ENCODE measurements at regions not wholly inside any gene's neighbourhood (a gene's known extent, or its start where the extent isn't known, plus 50 kb on each side); places are given as distances from the start of the nearest gene placed in this dataset.
"Not testable (repeated sequence)": the region's sequence is repeated elsewhere in the genome, so short reads cannot be mapped to it uniquely, and the experiment has no call there.

GRCh38 chr9:88280816-88281382 is 107.3 kb upstream of the SPIN1 start:
- DNase-seq (ENCODE audit: low read depth in 2 of 2) = no peak

- no peak for DNase-seq (ENCODE audit: low read depth in 2 of 2)
Measured at GRCh38 chr9:88278036-88278435, 110.2 kb upstream of the SPIN1 start.

- no peak for DNase-seq (ENCODE audit: low read depth in 2 of 2)
Measured at GRCh38 chr9:88274078-88274477, 114.2 kb upstream of the SPIN1 start.

GRCh38 chr9:88272986-88273385 is 115.3 kb upstream of the SPIN1 start:
- DNase-seq (ENCODE audit: low read depth in 2 of 2) = no peak

- DNase-seq (ENCODE audit: low read depth in 2 of 2) = no peak
Measured at GRCh38 chr9:88270413-88270812, 117.8 kb upstream of the SPIN1 start.

- no peak for DNase-seq (ENCODE audit: low read depth in 2 of 2)
Measured at GRCh38 chr9:88268886-88269285, 119.4 kb upstream of the SPIN1 start.

GRCh38 chr9:88267283-88267682 is 121.0 kb upstream of the SPIN1 start:
- no peak for DNase-seq (ENCODE audit: low read depth in 2 of 2)

- no peak for DNase-seq (ENCODE audit: low read depth in 2 of 2)
Measured at GRCh38 chr9:88266416-88266815, 121.8 kb upstream of the SPIN1 start.

- no peak for DNase-seq (ENCODE audit: low read depth in 2 of 2)
Measured at GRCh38 chr9:88259001-88259400, 120.7 kb upstream of the SPATA31C2 start.

GRCh38 chr9:88258601-88259000 is 120.3 kb upstream of the SPATA31C2 start:
- peak in 1 of 2 donors; percentile 36 for DNase-seq (ENCODE audit: low read depth in 2 of 2)

- peak in 1 of 2 donors; percentile 66 for DNase-seq (ENCODE audit: low read depth in 2 of 2)
Measured at GRCh38 chr9:88258024-88258423, 119.7 kb upstream of the SPATA31C2 start.

GRCh38 chr9:88256216-88256615 is 117.9 kb upstream of the SPATA31C2 start:
- no peak for DNase-seq (ENCODE audit: low read depth in 2 of 2)

- DNase-seq (ENCODE audit: low read depth in 2 of 2) = not testable (repeated sequence)
Measured at GRCh38 chr9:88255806-88256205, 117.5 kb upstream of the SPATA31C2 start.

GRCh38 chr9:88251903-88252302 is 113.6 kb upstream of the SPATA31C2 start:
- DNase-seq (ENCODE audit: low read depth in 2 of 2) = no peak

GRCh38 chr9:88243736-88244135 is 105.5 kb upstream of the SPATA31C2 start:
- no peak for DNase-seq (ENCODE audit: low read depth in 2 of 2)

- DNase-seq (ENCODE audit: low read depth in 2 of 2) = no peak
Measured at GRCh38 chr9:88242879-88243278, 104.6 kb upstream of the SPATA31C2 start.

- DNase-seq (ENCODE audit: low read depth in 2 of 2) = no peak
Measured at GRCh38 chr9:88237991-88238571, 99.8 kb upstream of the SPATA31C2 start.

GRCh38 chr9:88237479-88237961 is 99.2 kb upstream of the SPATA31C2 start:
- DNase-seq (ENCODE audit: low read depth in 2 of 2) = no peak

- DNase-seq (ENCODE audit: low read depth in 2 of 2) = no peak
Measured at GRCh38 chr9:88236511-88237478, 98.5 kb upstream of the SPATA31C2 start.

- no peak for DNase-seq (ENCODE audit: low read depth in 2 of 2)
Measured at GRCh38 chr9:88235615-88236014, 97.3 kb upstream of the SPATA31C2 start.

GRCh38 chr9:88234114-88234513 is 95.8 kb upstream of the SPATA31C2 start:
- no peak for DNase-seq (ENCODE audit: low read depth in 2 of 2)

- no peak for DNase-seq (ENCODE audit: low read depth in 2 of 2)
Measured at GRCh38 chr9:88233091-88233490, 94.8 kb upstream of the SPATA31C2 start.

Data from dermis microvascular lymphatic vessel endothelial cell (primary cell).